ENCODE measurements at regions not wholly inside any gene's neighbourhood (a gene's known extent, or its start where the extent isn't known, plus 50 kb on each side); places are given as distances from the start of the nearest gene placed in this dataset.

DNA sequence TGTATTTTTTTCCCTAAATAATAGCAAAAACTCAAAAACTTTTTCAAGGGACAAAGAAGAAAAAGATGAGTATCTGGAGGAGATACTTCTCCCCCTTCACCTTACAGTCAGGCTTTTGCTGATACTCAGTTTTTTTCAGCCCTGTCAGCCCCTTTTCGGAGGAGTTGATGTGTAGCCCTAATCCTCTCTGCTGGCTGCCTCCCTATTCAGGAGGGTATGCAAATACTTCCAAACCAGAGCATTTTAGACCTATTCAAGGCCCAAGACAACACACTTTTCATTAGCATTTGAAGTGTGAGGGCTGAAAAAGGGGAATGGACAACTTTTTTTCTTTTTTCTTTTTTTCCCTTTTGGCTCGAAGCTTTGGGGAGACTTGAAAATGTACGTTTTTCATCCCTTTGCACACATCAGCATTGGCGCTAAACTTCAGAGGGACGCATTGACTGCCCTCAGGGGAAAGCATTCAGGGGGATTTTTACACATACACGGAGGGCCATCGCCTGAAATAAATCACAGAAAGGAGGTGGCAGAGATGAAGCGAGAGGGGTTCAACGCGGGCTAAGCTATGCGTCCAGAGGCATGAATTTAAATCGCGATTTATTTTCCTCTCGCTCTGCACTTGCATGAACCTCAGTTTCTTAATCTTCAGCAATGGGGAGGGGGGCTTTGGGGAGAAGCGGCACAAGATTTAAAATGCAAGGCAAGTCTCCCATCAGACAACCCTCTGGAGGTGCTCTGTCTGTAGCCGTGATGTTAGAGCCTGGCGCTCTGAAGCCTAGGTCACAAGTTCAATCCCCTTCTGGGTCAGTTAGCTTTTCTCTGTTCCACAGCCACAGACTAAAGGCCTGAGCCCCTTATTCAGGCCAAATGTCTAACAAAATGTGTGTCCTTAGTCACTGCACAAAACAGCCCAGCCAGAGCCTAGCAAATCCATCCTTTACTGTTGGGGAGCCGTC is 86.3 kb downstream of the ASCL1 start:
- WGBS (ENCODE audit: insufficient coverage) = 27% methylated on average over 10 of the region's 18 CpGs
- Histone ChIP-seq H3K4me2 (replicated peaks; ENCODE audit: low read depth, low read length, poor library complexity, severe bottlenecking) (no peak overlapping the region), H3K27ac (ENCODE audit: low read length in 2 of 2) (no peak overlapping the region), H3K9me3 (ENCODE audit: control extremely low read depth in 1 of 3, control insufficient read depth in 2 of 3, insufficient read depth in 1 of 3, low read length in 2 of 3) (peaks cover 0 to 3% (median 0%) of the 10 kb centered on the region in 3 donors), H3K9ac (ENCODE audit: low read length) (no peak overlapping the region), H4K20me1 (ENCODE audit: control insufficient read depth, insufficient read depth, low read length, poor library complexity, severe bottlenecking) (no peaks in the 10 kb centered on the region), H3K27me3 (replicated peaks in 1 of 4; ENCODE audit: control extremely low read depth in 1 of 4, control insufficient read depth in 3 of 4, insufficient read depth in 4 of 4, low read length in 3 of 4) (peaks cover 0 to 8% (median 0%) of the 10 kb centered on the region in 4 experiments), H3K79me2 (ENCODE audit: control insufficient read depth, insufficient read depth, low read length) (no peaks in the 10 kb centered on the region), H3K4me3 (ENCODE audit: control extremely low read depth in 1 of 5, extremely low read depth in 1 of 5, insufficient read depth in 1 of 5, low read depth in 2 of 5, low read length in 4 of 5) (no peak overlapping the region), H3K36me3 (replicated peaks in 1 of 2; ENCODE audit: control extremely low read depth in 1 of 2, control insufficient read depth in 1 of 2, extremely low read depth in 1 of 2, insufficient read depth in 2 of 2, low read length in 1 of 2) (no peaks in the 10 kb centered on the region), H2AFZ (ENCODE audit: insufficient read depth, low read depth, low read length, poor library complexity, severe bottlenecking) (no peak overlapping the region), H3K4me1 (ENCODE audit: control insufficient read depth in 2 of 2, insufficient read depth in 2 of 2, low read length in 2 of 2) (no peaks in the 10 kb centered on the region)
- peaks cover 20% of the 10 kb centered on the region for H3K27me3 Mint-ChIP-seq
- intact Hi-C loops (cut with micrococcal nuclease) = no loop called here
- CTCF ChIA-PET = no interaction called here
- H3K4me3 Mint-ChIP-seq = no peak overlapping the region
- no peaks in the 10 kb centered on the region for H3K9me3 Mint-ChIP-seq (ENCODE audit: insufficient read depth)
- H3K27ac Mint-ChIP-seq = no peak overlapping the region
- DNase-seq (no peak), ATAC-seq (ENCODE audit: low read depth) (no peak)
- POLR2A ChIA-PET = no interaction called here
- no peaks in the 10 kb centered on the region for H3K4me1 Mint-ChIP-seq
- TF ChIP-seq, protein P1, sequence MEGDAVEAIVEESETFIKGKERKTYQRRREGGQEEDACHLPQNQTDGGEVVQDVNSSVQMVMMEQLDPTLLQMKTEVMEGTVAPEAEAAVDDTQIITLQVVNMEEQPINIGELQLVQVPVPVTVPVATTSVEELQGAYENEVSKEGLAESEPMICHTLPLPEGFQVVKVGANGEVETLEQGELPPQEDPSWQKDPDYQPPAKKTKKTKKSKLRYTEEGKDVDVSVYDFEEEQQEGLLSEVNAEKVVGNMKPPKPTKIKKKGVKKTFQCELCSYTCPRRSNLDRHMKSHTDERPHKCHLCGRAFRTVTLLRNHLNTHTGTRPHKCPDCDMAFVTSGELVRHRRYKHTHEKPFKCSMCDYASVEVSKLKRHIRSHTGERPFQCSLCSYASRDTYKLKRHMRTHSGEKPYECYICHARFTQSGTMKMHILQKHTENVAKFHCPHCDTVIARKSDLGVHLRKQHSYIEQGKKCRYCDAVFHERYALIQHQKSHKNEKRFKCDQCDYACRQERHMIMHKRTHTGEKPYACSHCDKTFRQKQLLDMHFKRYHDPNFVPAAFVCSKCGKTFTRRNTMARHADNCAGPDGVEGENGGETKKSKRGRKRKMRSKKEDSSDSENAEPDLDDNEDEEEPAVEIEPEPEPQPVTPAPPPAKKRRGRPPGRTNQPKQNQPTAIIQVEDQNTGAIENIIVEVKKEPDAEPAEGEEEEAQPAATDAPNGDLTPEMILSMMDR (IDR thresholded peaks at IDR 0.05) = no peak

DNA sequence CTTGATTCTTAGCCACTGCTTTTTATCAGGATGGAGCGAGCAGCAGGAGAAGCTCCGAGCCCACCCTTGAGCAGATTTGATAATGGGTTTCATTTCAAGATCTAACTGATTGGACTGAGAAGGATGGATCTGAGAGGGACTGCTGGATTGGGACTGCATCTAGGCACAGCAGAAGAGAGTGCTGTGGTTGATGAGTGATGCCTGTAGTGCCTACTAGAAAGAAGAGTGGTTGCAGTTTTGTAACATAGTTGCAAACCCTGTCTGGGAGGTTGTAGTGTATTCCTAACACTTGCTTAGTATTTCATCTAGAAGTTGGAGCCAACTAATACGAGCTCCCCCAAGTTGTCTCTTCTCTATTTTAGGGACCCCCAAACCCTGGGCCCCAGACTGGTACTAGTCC is 88.7 kb downstream of the ASCL1 start:
- Histone ChIP-seq H3K27me3 (replicated peaks in 1 of 4; ENCODE audit: control extremely low read depth in 1 of 4, control insufficient read depth in 3 of 4, insufficient read depth in 4 of 4, low read length in 3 of 4) (peaks cover 0 to 4% (median 0%) of the 10 kb centered on the region in 4 experiments), H3K9me3 (ENCODE audit: control extremely low read depth in 1 of 3, control insufficient read depth in 2 of 3, insufficient read depth in 1 of 3, low read length in 2 of 3) (peaks cover 0 to 3% (median 0%) of the 10 kb centered on the region in 3 donors), H3K4me1 (ENCODE audit: control insufficient read depth in 2 of 2, insufficient read depth in 2 of 2, low read length in 2 of 2) (no peaks in the 10 kb centered on the region), H4K20me1 (ENCODE audit: control insufficient read depth, insufficient read depth, low read length, poor library complexity, severe bottlenecking) (no peaks in the 10 kb centered on the region), H3K9ac (ENCODE audit: low read length) (no peak overlapping the region), H3K4me3 (ENCODE audit: control extremely low read depth in 1 of 5, extremely low read depth in 1 of 5, insufficient read depth in 1 of 5, low read depth in 2 of 5, low read length in 4 of 5) (no peak overlapping the region), H3K27ac (ENCODE audit: low read length in 2 of 2) (no peak overlapping the region), H3K79me2 (ENCODE audit: control insufficient read depth, insufficient read depth, low read length) (no peaks in the 10 kb centered on the region), H2AFZ (ENCODE audit: insufficient read depth, low read depth, low read length, poor library complexity, severe bottlenecking) (no peak overlapping the region), H3K4me2 (replicated peaks; ENCODE audit: low read depth, low read length, poor library complexity, severe bottlenecking) (no peak overlapping the region), H3K36me3 (replicated peaks in 1 of 2; ENCODE audit: control extremely low read depth in 1 of 2, control insufficient read depth in 1 of 2, extremely low read depth in 1 of 2, insufficient read depth in 2 of 2, low read length in 1 of 2) (no peaks in the 10 kb centered on the region)
- CTCF ChIA-PET = no interaction called here
- Mint-ChIP-seq H3K4me3 (no peak overlapping the region), H3K27me3 (peaks cover 10% of the 10 kb centered on the region), H3K4me1 (no peaks in the 10 kb centered on the region), H3K27ac (no peak overlapping the region), H3K9me3 (ENCODE audit: insufficient read depth) (no peaks in the 10 kb centered on the region)
- POLR2A ChIA-PET = no interaction called here
- DNase-seq = no peak
- 91% methylated on average over 2 of the region's 3 CpGs for WGBS (ENCODE audit: insufficient coverage)
- no peak for TF ChIP-seq EZH2 (IDR thresholded peaks at IDR 0.05; ENCODE audit: borderline replicate concordance, insufficient read depth, low read depth, low read length, poor library complexity, severe bottlenecking)
- ATAC-seq (ENCODE audit: low read depth) = no peak
- intact Hi-C loops (cut with micrococcal nuclease) = no loop called here
